ENCODE measurements at regions not wholly inside any gene's neighbourhood (a gene's known extent, or its start where the extent isn't known, plus 50 kb on each side); places are given as distances from the start of the nearest gene placed in this dataset.

GRCh38 chr2:198315791-198316630 is 511.6 kb downstream of the PLCL1 start:
- TF ChIP-seq, protein P1, sequence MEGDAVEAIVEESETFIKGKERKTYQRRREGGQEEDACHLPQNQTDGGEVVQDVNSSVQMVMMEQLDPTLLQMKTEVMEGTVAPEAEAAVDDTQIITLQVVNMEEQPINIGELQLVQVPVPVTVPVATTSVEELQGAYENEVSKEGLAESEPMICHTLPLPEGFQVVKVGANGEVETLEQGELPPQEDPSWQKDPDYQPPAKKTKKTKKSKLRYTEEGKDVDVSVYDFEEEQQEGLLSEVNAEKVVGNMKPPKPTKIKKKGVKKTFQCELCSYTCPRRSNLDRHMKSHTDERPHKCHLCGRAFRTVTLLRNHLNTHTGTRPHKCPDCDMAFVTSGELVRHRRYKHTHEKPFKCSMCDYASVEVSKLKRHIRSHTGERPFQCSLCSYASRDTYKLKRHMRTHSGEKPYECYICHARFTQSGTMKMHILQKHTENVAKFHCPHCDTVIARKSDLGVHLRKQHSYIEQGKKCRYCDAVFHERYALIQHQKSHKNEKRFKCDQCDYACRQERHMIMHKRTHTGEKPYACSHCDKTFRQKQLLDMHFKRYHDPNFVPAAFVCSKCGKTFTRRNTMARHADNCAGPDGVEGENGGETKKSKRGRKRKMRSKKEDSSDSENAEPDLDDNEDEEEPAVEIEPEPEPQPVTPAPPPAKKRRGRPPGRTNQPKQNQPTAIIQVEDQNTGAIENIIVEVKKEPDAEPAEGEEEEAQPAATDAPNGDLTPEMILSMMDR (conservative IDR thresholded peaks at IDR 0.05) = no peak

GRCh38 chr2:198314559-198315153 is 510.3 kb downstream of the PLCL1 start:
- TF ChIP-seq, protein P1 (conservative IDR thresholded peaks at IDR 0.05) = peak; percentile 83

More at GRCh38 chr2:198315791-198316630, 511.6 kb downstream of the PLCL1 start:
- no peak overlapping the region for H3K27ac ChIP-seq

GRCh38 chr2:198312596-198313483 is 508.4 kb downstream of the PLCL1 start:
- TF ChIP-seq, protein P1 (conservative IDR thresholded peaks at IDR 0.05) = no peak
- H3K27ac ChIP-seq = no peak overlapping the region

More at GRCh38 chr2:198314559-198315153, 510.3 kb downstream of the PLCL1 start:
- H3K27ac ChIP-seq = no peak overlapping the region

- H3K27ac ChIP-seq = no peak overlapping the region
- TF ChIP-seq, protein P1 (conservative IDR thresholded peaks at IDR 0.05) = no peak
Observed at GRCh38 chr2:198311020-198311419, 506.6 kb downstream of the PLCL1 start.

GRCh38 chr2:198309673-198310280 is 505.4 kb downstream of the PLCL1 start:
- TF ChIP-seq, protein P1 (conservative IDR thresholded peaks at IDR 0.05) = peak; percentile 94
- no peak overlapping the region for H3K27ac ChIP-seq

- H3K27ac ChIP-seq = no peak overlapping the region
Observed at GRCh38 chr2:198309081-198309480, 504.7 kb downstream of the PLCL1 start.

More at GRCh38 chr2:198309081-198309480, 504.7 kb downstream of the PLCL1 start:
- TF ChIP-seq, protein P1 (conservative IDR thresholded peaks at IDR 0.05) = no peak
